ENCODE measurements at regions not wholly inside any gene's neighbourhood (a gene's known extent, or its start where the extent isn't known, plus 50 kb on each side); places are given as distances from the start of the nearest gene placed in this dataset.

GRCh38 chr18:2430191-2430590, 141.1 kb downstream of the METTL4 start:
- Mint-ChIP-seq H3K27me3 (ENCODE audit: low read depth) (peaks cover 14% of the 10 kb centered on the region), H3K36me3 (ENCODE audit: insufficient read depth) (no peaks in the 10 kb centered on the region), H3K4me3 (no peak overlapping the region), H3K9me3 (peaks cover 7% of the 10 kb centered on the region), H3K4me1 (ENCODE audit: low read depth) (no peaks in the 10 kb centered on the region)
- no peak for DNase-seq
- ATAC-seq = no peak

GRCh38 chr18:2431806-2432205, 139.5 kb downstream of the METTL4 start:
- no peak for DNase-seq
- peaks cover 7% of the 10 kb centered on the region for H3K9me3 Mint-ChIP-seq
- ATAC-seq = no peak
- no peak overlapping the region for H3K4me3 Mint-ChIP-seq
- H3K4me1 Mint-ChIP-seq (ENCODE audit: low read depth) = no peaks in the 10 kb centered on the region
- H3K27me3 Mint-ChIP-seq (ENCODE audit: low read depth) = peaks cover 12% of the 10 kb centered on the region
- no peaks in the 10 kb centered on the region for H3K36me3 Mint-ChIP-seq (ENCODE audit: insufficient read depth)

- DNase-seq (no peak), ATAC-seq (no peak)
- peaks cover 11% of the 10 kb centered on the region for H3K27me3 Mint-ChIP-seq (ENCODE audit: low read depth)
- peaks cover 7% of the 10 kb centered on the region for H3K9me3 Mint-ChIP-seq
- no peaks in the 10 kb centered on the region for H3K36me3 Mint-ChIP-seq (ENCODE audit: insufficient read depth)
- no peak overlapping the region for H3K4me3 Mint-ChIP-seq
- H3K4me1 Mint-ChIP-seq (ENCODE audit: low read depth) = no peaks in the 10 kb centered on the region
Measured at GRCh38 chr18:2433366-2433765, 137.9 kb downstream of the METTL4 start.

DNA sequence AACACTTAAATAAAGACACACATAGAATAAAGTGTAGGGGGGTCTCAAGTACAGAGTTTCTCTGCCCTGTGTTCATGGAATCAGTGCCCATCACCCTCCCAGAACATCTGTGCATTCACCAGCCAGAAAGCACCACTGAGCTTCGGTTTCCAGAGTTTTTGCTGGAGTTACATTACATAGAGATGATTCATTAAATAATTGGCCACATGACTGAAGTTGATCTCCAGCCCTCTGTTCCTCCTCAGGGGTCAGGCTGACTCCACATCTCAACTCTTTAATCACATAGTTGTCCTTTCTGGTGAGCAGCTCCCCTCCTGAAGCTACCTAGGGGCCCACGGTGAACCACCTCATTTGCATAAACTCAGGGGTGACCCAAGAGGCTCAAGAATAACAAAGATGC, 129.8 kb downstream of the METTL4 start:
- H3K27me3 Mint-ChIP-seq (ENCODE audit: low read depth) = peaks cover 2% of the 10 kb centered on the region
- DNase-seq (no peak), ATAC-seq (no peak)
- no peaks in the 10 kb centered on the region for H3K36me3 Mint-ChIP-seq (ENCODE audit: insufficient read depth)
- no peaks in the 10 kb centered on the region for H3K9me3 Mint-ChIP-seq
- no peak overlapping the region for H3K4me3 Mint-ChIP-seq
- no peaks in the 10 kb centered on the region for H3K4me1 Mint-ChIP-seq (ENCODE audit: low read depth)

DNA sequence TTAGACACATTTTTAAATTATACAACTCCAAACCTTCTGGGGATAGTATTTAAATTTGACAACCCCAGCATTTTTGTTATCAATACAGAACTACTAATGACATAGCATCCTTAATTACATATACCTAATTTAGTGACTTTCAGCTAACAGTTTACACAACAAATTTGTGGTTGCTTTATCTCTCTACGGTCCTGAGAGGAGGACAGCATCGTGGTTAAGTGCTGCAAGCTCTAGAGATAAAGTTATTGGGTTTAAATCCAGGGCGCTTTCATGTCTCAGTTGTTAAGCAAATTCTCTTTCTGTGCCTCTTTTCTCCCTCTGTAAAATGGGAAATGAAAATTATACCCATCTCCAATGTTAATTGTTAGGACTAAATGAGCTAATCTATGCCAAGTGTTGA, 129.3 kb downstream of the METTL4 start:
- no peaks in the 10 kb centered on the region for H3K9me3 Mint-ChIP-seq
- H3K36me3 Mint-ChIP-seq (ENCODE audit: insufficient read depth) = no peaks in the 10 kb centered on the region
- DNase-seq (no peak), ATAC-seq (no peak)
- peaks cover 2% of the 10 kb centered on the region for H3K27me3 Mint-ChIP-seq (ENCODE audit: low read depth)
- H3K4me3 Mint-ChIP-seq = no peak overlapping the region
- H3K4me1 Mint-ChIP-seq (ENCODE audit: low read depth) = no peaks in the 10 kb centered on the region

DNA sequence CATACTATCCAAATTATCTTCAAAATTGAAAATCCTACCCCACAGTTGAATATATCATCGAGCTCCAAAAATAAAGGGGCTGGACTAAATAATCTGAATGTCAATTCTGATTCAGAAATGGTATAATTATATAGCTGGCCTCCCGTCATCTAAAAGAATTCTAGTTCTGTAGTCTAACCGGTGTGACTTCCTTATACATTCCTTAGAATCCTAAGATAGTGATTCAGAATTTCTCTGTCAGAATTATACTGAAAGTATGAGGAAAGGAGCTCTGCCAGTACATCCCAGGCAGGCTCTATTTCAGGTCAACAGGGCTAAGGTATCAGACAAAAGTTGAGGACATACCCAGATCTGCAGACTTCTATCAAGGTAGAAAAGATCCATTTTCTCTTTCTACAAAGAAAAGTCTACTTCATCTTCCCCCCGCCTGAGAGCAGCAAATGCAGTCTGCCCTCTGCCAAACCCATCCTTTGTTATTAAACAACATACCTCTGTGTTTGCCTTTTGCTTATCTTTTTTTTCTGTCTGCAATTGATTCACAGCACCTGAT, 128.5 kb downstream of the METTL4 start:
- ATAC-seq (no peak), DNase-seq (no peak)
- Mint-ChIP-seq H3K4me1 (ENCODE audit: low read depth) (no peaks in the 10 kb centered on the region), H3K36me3 (ENCODE audit: insufficient read depth) (no peaks in the 10 kb centered on the region), H3K27me3 (ENCODE audit: low read depth) (peaks cover 2% of the 10 kb centered on the region), H3K9me3 (no peaks in the 10 kb centered on the region), H3K4me3 (no peak overlapping the region)

DNA sequence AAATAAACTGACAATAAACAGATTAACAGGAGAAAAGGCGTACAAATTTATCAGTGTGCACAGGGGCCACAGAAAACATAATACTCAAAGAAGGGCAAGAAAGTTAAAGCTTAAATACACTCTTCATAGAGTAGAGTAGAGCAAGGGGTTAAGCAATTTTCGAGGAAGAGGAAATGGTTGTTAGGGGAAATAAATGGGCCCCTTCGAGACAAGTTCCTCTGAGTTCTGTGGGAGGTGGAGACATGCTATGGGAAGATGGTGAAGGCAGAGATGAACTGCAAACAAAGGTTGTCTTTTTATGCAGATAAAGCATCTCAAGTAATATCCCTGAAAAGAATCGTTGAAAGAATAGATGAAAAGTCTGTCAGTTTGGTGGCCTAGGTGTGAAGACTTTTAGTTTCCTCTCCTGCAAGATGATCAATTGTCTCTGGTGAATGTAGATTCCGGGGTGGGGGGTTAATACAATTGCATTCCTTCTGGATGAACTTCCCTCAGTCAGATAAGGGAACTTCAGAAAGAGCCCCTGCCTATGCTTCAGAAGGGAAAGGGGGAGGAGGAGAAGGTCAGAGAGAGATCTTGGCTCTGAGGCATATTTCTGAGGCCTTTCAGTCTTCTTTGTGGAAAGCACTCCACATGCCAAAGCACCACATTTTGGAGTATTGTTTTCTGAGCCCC, 127.0 kb downstream of the METTL4 start:
- H3K9me3 Mint-ChIP-seq = no peaks in the 10 kb centered on the region
- H3K27me3 Mint-ChIP-seq (ENCODE audit: low read depth) = peaks cover 2% of the 10 kb centered on the region
- H3K4me1 Mint-ChIP-seq (ENCODE audit: low read depth) = no peaks in the 10 kb centered on the region
- DNase-seq (no peak), ATAC-seq (no peak)
- H3K36me3 Mint-ChIP-seq (ENCODE audit: insufficient read depth) = no peaks in the 10 kb centered on the region
- H3K4me3 Mint-ChIP-seq = no peak overlapping the region

- DNase-seq (no peak), ATAC-seq (no peak)
- H3K4me3 Mint-ChIP-seq = no peak overlapping the region
Measured at GRCh38 chr18:2448565-2449151, 122.6 kb downstream of the METTL4 start.

DNA sequence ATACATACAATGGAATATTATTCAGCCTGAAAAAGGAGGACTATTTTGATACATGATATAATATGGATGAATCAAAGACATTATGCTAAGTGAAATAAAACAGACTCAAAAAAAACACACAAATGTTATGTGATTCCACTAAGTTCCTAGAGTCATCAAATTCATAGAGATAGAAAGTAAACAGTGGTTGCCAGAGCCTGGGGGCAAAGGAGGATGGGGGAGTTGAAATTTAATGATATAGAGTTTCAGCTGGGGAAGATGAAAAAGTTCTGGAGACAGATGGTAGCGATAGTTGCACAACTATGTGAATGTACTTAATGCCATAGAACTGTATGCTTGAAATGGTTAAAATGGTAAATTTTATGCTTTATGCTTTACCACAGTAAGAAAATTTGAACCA, 119.7 kb downstream of the METTL4 start:
- Mint-ChIP-seq H3K36me3 (ENCODE audit: insufficient read depth) (no peaks in the 10 kb centered on the region), H3K4me1 (ENCODE audit: low read depth) (no peaks in the 10 kb centered on the region), H3K27me3 (ENCODE audit: low read depth) (peaks cover 2% of the 10 kb centered on the region), H3K9me3 (peaks cover 4% of the 10 kb centered on the region), H3K4me3 (no peak overlapping the region)
- DNase-seq = no peak
- ATAC-seq = no peak

More at GRCh38 chr18:2448565-2449151, 122.6 kb downstream of the METTL4 start:
- Mint-ChIP-seq H3K36me3 (ENCODE audit: insufficient read depth) (no peaks in the 10 kb centered on the region), H3K4me1 (ENCODE audit: low read depth) (no peaks in the 10 kb centered on the region), H3K9me3 (no peaks in the 10 kb centered on the region), H3K27me3 (ENCODE audit: low read depth) (peaks cover 4% of the 10 kb centered on the region)

- Mint-ChIP-seq H3K9me3 (peaks cover 4% of the 10 kb centered on the region), H3K36me3 (ENCODE audit: insufficient read depth) (no peaks in the 10 kb centered on the region), H3K27me3 (ENCODE audit: low read depth) (peaks cover 4% of the 10 kb centered on the region), H3K4me1 (ENCODE audit: low read depth) (no peaks in the 10 kb centered on the region), H3K4me3 (no peak overlapping the region)
- DNase-seq = no peak
- no peak for ATAC-seq
Measured at GRCh38 chr18:2459886-2460285, 111.4 kb downstream of the METTL4 start.

DNA sequence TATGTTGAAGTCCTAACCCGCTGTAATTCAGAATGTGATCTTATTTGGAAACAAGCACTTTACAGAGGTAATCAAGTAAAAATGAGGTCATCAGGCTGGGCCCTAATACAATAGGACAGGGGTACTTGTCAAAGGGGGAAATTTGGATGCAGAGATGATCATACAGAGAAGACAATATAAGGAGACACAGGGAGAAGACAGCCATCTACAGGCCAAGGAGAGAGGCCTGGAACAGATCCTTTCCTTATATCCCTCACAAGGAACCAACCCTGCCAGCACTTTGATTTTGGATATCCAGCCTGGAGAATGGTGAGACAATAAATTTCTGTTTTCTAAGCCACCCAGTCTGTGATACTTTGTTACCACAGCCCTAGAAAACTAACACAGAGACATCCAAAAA, 104.3 kb downstream of the METTL4 start:
- DNase-seq (no peak), ATAC-seq (no peak)
- H3K9me3 Mint-ChIP-seq = no peaks in the 10 kb centered on the region
- peaks cover 3% of the 10 kb centered on the region for H3K27me3 Mint-ChIP-seq (ENCODE audit: low read depth)
- no peak overlapping the region for H3K4me3 Mint-ChIP-seq
- no peaks in the 10 kb centered on the region for H3K36me3 Mint-ChIP-seq (ENCODE audit: insufficient read depth)
- H3K4me1 Mint-ChIP-seq (ENCODE audit: low read depth) = no peaks in the 10 kb centered on the region

GRCh38 chr18:2468051-2468450, 103.3 kb downstream of the METTL4 start:
- H3K4me3 Mint-ChIP-seq = no peak overlapping the region
- H3K27me3 Mint-ChIP-seq (ENCODE audit: low read depth) = peaks cover 3% of the 10 kb centered on the region
- ATAC-seq = no peak
- H3K36me3 Mint-ChIP-seq (ENCODE audit: insufficient read depth) = no peaks in the 10 kb centered on the region
- no peak for DNase-seq
- no peaks in the 10 kb centered on the region for H3K4me1 Mint-ChIP-seq (ENCODE audit: low read depth)
- no peaks in the 10 kb centered on the region for H3K9me3 Mint-ChIP-seq

- ATAC-seq (no peak), DNase-seq (no peak)
- no peak overlapping the region for H3K4me3 Mint-ChIP-seq
- H3K27me3 Mint-ChIP-seq (ENCODE audit: low read depth) = peaks cover 11% of the 10 kb centered on the region
- H3K4me1 Mint-ChIP-seq (ENCODE audit: low read depth) = no peaks in the 10 kb centered on the region
- H3K9me3 Mint-ChIP-seq = no peaks in the 10 kb centered on the region
- no peaks in the 10 kb centered on the region for H3K36me3 Mint-ChIP-seq (ENCODE audit: insufficient read depth)
Measured at GRCh38 chr18:2471523-2471922, 99.8 kb downstream of the METTL4 start.

- H3K36me3 Mint-ChIP-seq (ENCODE audit: insufficient read depth) = no peaks in the 10 kb centered on the region
- ATAC-seq = no peak
Measured at GRCh38 chr18:2478662-2479061, 92.6 kb downstream of the METTL4 start.

GRCh38 chr18:2480536-2480935, 90.8 kb downstream of the METTL4 start:
- Mint-ChIP-seq H3K27me3 (ENCODE audit: low read depth) (peaks cover 34% of the 10 kb centered on the region), H3K4me3 (no peak overlapping the region), H3K9me3 (no peaks in the 10 kb centered on the region), H3K4me1 (ENCODE audit: low read depth) (no peaks in the 10 kb centered on the region), H3K36me3 (ENCODE audit: insufficient read depth) (no peaks in the 10 kb centered on the region)
- no peak for DNase-seq
- ATAC-seq = no peak

More at GRCh38 chr18:2478662-2479061, 92.6 kb downstream of the METTL4 start:
- no peak overlapping the region for H3K4me3 Mint-ChIP-seq
- peaks cover 38% of the 10 kb centered on the region for H3K27me3 Mint-ChIP-seq (ENCODE audit: low read depth)
- H3K9me3 Mint-ChIP-seq = no peaks in the 10 kb centered on the region
- no peak for DNase-seq
- no peaks in the 10 kb centered on the region for H3K4me1 Mint-ChIP-seq (ENCODE audit: low read depth)
